PC-9 (cell line): ENCODE measurements at regions not wholly inside any gene's neighbourhood (a gene's known extent, or its start where the extent isn't known, plus 50 kb on each side); places are given as distances from the start of the nearest gene placed in this dataset.

Experiments used
- EZH2 ChIP-seq: fragments of 200-600 bp; sonication (generic); IDR thresholded peaks from 2 replicates; pipeline ENCODE4 v1.8.0; 2017; ENCODE audit warnings: antibody characterized with exemption, low read depth
- TF ChIP-seq, protein P1 (sequence below): fragments of 200-600 bp; sonication (generic); conservative IDR thresholded peaks from 2 replicates; pipeline ENCODE4 v1.6.1; 2017; ENCODE audit warnings: mixed run types, antibody characterized with exemption, mild to moderate bottlenecking, moderate library complexity

DNA sequence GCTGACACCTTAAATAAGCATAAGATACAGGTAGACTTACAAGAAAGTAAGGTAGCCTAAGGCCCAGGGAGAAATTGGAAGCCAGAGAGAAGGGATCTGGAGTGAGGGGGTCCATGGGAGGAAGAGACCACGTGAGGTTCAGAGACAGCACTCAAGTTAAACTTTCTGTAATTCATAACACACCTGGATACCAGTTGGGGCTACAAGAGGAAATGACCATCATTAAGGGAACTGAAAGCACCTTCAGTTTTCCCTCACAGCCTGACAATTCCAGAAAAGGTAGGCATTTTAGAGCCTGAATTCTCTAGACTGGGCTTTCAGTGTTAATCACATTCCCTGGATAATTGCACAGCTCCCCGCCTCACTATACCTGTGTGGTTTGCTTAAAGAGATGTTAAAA, 355.5 kb downstream of the FBXW7 start:
- TF ChIP-seq, protein P1, sequence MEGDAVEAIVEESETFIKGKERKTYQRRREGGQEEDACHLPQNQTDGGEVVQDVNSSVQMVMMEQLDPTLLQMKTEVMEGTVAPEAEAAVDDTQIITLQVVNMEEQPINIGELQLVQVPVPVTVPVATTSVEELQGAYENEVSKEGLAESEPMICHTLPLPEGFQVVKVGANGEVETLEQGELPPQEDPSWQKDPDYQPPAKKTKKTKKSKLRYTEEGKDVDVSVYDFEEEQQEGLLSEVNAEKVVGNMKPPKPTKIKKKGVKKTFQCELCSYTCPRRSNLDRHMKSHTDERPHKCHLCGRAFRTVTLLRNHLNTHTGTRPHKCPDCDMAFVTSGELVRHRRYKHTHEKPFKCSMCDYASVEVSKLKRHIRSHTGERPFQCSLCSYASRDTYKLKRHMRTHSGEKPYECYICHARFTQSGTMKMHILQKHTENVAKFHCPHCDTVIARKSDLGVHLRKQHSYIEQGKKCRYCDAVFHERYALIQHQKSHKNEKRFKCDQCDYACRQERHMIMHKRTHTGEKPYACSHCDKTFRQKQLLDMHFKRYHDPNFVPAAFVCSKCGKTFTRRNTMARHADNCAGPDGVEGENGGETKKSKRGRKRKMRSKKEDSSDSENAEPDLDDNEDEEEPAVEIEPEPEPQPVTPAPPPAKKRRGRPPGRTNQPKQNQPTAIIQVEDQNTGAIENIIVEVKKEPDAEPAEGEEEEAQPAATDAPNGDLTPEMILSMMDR, result no peak
- no peak for TF ChIP-seq EZH2
